ENCODE measurements at regions not wholly inside any gene's neighbourhood (a gene's known extent, or its start where the extent isn't known, plus 50 kb on each side); places are given as distances from the start of the nearest gene placed in this dataset.

GRCh38 chr6:22020299-22021003 lies 276.4 kb downstream of the PRL start:
- DNase-seq (ENCODE audit: low read depth in 1 of 2, low spot score in 1 of 2) = no peak

- no peak for DNase-seq (ENCODE audit: low read depth in 1 of 2, low spot score in 1 of 2)
These were observed 274.9 kb downstream of the PRL start for GRCh38 chr6:22021966-22022365.

- no peak for DNase-seq (ENCODE audit: low read depth in 1 of 2, low spot score in 1 of 2)
These were observed 272.9 kb downstream of the PRL start for GRCh38 chr6:22023937-22024336.

DNA sequence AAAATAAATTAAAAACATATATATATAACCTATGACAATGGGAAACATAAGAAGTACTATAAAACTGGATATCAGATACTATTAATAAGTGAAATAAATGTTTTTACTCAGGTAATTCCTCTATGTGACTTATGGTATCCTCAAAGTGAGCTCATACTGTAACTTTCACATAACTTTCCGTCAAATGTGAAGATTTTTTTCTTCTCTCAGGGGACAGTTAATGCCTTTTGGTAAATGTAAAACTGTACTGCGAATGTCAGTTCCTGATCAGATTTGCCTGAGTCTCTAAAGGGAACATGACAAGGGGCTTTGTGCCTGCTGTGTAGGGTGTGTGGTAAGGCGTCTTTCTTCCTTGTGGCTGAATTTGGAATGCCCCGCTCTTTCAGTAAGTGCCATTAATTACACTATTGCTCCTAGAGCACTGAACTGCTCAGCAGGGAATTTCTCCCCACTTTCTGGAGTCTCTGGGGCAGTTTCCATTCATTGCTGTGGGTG lies 271.8 kb downstream of the PRL start:
- DNase-seq (ENCODE audit: low read depth in 1 of 2, low spot score in 1 of 2) = no peak

GRCh38 chr6:22025468-22026163 lies 271.2 kb downstream of the PRL start:
- no peak for DNase-seq (ENCODE audit: low read depth in 1 of 2, low spot score in 1 of 2)

DNA sequence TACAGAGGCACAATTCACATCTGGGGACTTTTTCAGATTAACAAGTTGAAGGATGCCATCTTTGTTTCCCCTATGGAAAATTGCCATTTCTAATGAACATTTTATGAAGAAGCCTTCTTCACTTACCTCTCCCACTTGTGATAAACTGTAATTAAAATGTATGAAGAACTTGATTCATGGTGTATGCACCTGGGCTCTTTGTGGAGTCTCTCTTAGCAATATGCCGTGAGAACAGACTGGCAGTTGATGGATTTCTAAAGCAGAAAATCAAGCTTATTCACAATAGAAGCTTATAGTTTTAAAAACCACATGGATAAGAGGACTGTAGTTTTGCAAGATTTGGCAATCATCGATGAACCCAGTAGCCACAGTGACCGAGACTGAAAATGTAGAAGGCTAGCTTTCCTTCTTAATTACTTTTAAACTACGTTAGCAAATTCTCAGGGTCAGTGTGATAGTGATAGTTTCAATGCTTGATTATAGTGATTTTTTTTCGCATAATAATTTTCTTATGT lies 270.6 kb downstream of the PRL start:
- no peak for DNase-seq (ENCODE audit: low read depth in 1 of 2, low spot score in 1 of 2)

- DNase-seq (ENCODE audit: low read depth in 1 of 2, low spot score in 1 of 2) = no peak
These were observed 269.7 kb downstream of the PRL start for GRCh38 chr6:22027040-22027725.

DNA sequence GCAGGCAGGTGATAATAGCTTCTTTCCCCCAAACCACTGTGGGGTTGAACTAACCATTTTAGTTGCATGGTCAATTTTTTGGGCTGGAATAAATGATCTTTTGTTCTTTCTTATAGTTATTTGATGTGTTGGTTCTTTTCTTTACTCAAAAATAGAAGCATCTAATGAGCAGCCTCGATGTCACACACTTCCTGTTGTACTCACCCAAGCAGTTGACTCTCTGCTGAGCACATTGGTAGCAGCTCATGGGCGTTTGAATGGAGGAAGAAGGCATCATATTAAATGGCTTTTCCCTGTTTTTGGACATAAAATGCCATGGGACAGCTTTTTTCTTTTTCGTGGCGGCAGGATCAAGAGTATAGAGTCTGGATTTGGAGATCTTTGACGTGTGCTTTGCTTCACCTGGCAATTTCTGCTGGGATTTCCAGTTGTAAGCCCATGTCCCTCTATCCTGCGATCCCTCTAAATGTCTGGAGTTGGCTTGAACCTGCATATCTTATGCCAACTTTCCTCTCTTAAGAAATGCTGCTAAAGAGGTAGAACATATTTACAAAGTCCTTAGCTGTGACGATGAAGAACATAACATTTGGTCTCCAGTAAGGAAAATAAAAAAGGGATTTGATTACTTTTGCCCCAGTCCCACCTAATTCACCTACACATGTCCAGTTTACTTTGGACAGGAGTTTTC lies 268.3 kb downstream of the PRL start:
- no peak for DNase-seq (ENCODE audit: low read depth in 1 of 2, low spot score in 1 of 2)

- no peak for DNase-seq (ENCODE audit: low read depth in 1 of 2, low spot score in 1 of 2)
These were observed 267.7 kb downstream of the PRL start for GRCh38 chr6:22029171-22029570.

- no peak for DNase-seq (ENCODE audit: low read depth in 1 of 2, low spot score in 1 of 2)
These were observed 265.9 kb downstream of the PRL start for GRCh38 chr6:22030730-22031619.

DNA sequence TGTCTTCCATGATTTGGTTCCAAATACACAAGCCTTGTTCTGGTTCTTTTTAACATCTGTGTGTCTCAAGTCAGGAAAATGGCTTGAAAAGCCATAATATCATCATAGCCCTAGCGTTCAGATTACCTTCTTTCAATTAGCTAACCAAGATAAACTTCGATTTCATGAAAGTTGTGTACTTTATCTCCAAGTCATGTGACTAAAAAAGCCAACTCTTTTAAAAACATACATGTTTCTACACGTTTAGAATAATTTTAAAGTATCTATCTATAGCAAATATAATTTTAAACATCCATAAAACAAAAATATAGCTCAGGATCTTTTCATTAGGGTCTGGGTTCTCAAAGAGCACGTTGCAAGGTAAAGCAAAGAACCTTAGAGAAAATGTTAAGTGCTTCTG lies 261.1 kb downstream of the PRL start:
- DNase-seq (ENCODE audit: low read depth in 1 of 2, low spot score in 1 of 2) = no peak

DNA sequence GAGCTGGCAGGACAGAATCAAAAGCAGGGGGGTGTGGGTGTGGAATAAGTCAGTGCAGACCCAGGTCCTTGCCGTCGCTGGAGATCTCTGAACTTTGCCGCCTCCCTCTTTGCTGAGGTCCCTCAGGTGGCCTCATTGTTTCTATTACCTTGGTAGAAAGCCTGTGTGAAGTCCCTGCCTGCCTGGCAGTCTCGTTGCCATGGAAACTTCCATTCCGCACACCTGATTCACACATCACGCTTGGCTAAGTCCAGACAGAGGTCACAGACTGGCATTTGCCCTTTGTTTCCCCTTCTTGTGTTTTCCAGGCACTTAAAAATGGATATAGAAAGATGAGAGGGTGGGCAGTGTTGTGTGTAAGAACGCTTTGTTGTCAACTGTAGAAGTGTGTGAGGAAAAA lies 260.6 kb downstream of the PRL start:
- no peak for DNase-seq (ENCODE audit: low read depth in 1 of 2, low spot score in 1 of 2)

GRCh38 chr6:22036699-22037098 lies 260.1 kb downstream of the PRL start:
- DNase-seq (ENCODE audit: low read depth in 1 of 2, low spot score in 1 of 2) = no peak

GRCh38 chr6:22041797-22042480 lies 254.9 kb downstream of the PRL start:
- DNase-seq (ENCODE audit: low read depth in 1 of 2, low spot score in 1 of 2) = no peak

- DNase-seq (ENCODE audit: low read depth in 1 of 2, low spot score in 1 of 2) = no peak
These were observed 254.1 kb downstream of the PRL start for GRCh38 chr6:22042706-22043105.

GRCh38 chr6:22043284-22043962 lies 253.4 kb downstream of the PRL start:
- DNase-seq (ENCODE audit: low read depth in 1 of 2, low spot score in 1 of 2) = no peak

DNA sequence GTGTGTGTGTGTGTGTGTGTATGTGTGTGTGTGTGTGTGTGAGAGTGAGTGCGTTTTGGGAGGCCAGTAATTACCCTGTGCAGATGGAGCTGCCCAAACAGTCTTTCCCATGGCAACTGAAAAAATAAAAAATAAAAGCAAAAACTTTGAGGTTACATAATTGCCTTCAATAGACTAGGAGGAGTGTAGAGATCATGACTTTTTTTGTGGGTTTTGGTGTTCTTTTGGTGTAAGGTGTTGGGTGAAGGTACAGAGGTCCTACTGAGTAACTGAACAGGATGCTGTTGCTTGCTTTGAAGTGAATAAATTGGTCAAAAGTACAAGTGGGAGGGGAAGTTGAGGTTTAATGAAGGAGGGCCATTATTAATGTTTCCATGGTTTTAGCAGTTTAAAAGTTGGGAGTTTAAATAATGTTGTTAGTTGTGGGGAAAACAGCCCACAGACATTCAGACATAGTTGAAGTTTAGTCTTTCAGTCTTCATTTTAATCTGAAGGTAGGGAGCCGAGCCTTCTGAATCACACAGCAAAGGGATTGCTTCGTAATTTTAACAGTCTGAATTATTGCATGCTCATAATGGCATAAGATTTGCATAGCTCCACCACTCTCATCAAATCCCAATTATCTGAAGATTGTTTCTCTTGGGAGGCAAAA lies 251.4 kb downstream of the PRL start:
- no peak for DNase-seq (ENCODE audit: low read depth in 1 of 2, low spot score in 1 of 2)

GRCh38 chr6:22049002-22049401 lies 247.8 kb downstream of the PRL start:
- no peak for DNase-seq (ENCODE audit: low read depth in 1 of 2, low spot score in 1 of 2)

Measured in stimulated activated CD4-positive, alpha-beta T cell treated with anti-CD3 and anti-CD28 coated beads, Interleukin-15, amount 100 ng/mL, for 1 hour (primary cell).